GM13977 (cell line): ENCODE measurements at regions not wholly inside any gene's neighbourhood (a gene's known extent, or its start where the extent isn't known, plus 50 kb on each side); places are given as distances from the start of the nearest gene placed in this dataset.

Experiments used
- DNase-seq: peaks from one replicate; pipeline ENCODE4 v3.0.0; 2012; ENCODE audit warnings: low spot score
- in situ Hi-C: fragments of 300-500 bp; cut with MboI; formaldehyde crosslinking; loops from one replicate; pipeline ENCODE4 v1.12.0; 2022; ENCODE audit warnings: low sequenced_read_pairs, low pct_unique_long_range_greater_than_20kb, mixed read lengths, inconsistent platforms; ENCODE audit not compliant: unreplicated experiment
- TF ChIP-seq, protein P1 (sequence below): IDR thresholded peaks from 2 replicates; pipeline ENCODE4 v1.5.1; 2012; ENCODE audit warnings: mild to moderate bottlenecking, control low read depth; ENCODE audit not compliant: insufficient read depth; ENCODE audit errors: extremely low read depth, missing control alignments

- in situ Hi-C loops: no loop called here
- TF ChIP-seq, protein P1, sequence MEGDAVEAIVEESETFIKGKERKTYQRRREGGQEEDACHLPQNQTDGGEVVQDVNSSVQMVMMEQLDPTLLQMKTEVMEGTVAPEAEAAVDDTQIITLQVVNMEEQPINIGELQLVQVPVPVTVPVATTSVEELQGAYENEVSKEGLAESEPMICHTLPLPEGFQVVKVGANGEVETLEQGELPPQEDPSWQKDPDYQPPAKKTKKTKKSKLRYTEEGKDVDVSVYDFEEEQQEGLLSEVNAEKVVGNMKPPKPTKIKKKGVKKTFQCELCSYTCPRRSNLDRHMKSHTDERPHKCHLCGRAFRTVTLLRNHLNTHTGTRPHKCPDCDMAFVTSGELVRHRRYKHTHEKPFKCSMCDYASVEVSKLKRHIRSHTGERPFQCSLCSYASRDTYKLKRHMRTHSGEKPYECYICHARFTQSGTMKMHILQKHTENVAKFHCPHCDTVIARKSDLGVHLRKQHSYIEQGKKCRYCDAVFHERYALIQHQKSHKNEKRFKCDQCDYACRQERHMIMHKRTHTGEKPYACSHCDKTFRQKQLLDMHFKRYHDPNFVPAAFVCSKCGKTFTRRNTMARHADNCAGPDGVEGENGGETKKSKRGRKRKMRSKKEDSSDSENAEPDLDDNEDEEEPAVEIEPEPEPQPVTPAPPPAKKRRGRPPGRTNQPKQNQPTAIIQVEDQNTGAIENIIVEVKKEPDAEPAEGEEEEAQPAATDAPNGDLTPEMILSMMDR: no peak
- DNase-seq: no peak
Measured at GRCh38 chr1:101732261-101732660, 264.5 kb downstream of the OLFM3 start.

- TF ChIP-seq, protein P1: no peak
- in situ Hi-C loops: no loop called here
- DNase-seq: no peak
Measured at GRCh38 chr1:101733340-101733739, 263.4 kb downstream of the OLFM3 start.

DNA sequence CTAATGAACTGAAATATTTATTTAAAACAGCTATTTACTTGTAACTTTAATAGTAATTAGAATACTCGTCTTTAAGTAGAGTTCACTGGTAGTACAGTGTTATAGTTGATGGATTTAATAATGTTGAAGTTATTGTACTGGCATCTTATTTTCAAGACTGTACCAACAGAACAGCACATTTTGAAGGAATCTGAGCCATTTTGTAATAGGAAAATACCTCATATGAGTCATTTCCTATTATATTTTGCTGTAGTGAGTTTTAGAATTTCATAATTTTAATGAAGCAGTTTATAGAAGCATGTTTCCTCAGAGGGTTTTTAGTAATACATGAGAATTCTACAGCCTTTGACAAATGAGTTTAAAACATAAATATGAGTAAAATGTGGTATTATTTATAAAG is 258.3 kb downstream of the OLFM3 start:
- no peak for DNase-seq

DNA sequence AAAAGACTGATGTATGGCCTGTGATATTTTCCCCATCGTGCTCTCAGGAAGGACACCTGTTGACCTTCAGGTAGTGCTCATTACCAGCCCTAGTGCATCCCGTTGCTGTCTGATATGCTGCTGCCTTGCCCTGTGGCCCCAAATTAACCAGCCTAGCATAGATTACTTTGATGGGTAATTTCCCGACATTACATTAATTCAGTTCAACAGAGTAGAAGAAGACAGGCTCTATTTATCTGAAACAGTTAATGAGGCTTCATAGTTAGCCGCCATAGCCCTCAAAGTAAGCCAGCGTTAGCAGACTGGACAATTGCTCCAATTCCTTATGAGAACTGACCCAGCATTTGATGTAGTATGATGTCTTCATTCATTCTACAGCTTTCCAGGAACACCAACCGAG is 257.6 kb downstream of the OLFM3 start:
- in situ Hi-C loops: no loop called here
- DNase-seq: no peak
- TF ChIP-seq, protein P1: no peak

More for the DNA sequence above, 258.3 kb downstream of the OLFM3 start:
- in situ Hi-C loops: no loop called here
- TF ChIP-seq, protein P1: no peak

- TF ChIP-seq, protein P1: no peak
- in situ Hi-C loops: no loop called here
- no peak for DNase-seq
Measured at GRCh38 chr1:101739826-101740330, 256.8 kb downstream of the OLFM3 start.

DNA sequence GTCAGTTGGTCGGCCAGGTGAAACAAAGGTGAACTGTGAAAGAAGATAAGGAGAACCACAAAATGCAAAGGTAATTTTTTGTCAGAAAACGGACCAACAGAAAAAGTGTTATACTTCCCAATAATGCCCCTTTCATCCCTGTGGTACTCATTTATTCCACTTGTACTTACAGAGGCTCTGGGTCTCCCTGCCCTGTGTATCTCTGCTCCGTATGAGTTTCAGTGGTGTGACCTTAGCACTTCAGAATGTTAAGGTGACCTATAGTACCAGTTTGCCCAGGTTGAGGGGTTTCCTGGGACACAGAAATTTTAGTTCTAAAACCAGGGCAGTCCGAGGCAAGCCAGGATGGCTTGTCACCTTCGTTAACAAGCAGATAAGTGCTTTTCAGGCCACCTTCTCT is 254.8 kb downstream of the OLFM3 start:
- in situ Hi-C loops: no loop called here
- no peak for DNase-seq
- TF ChIP-seq, protein P1: no peak

GRCh38 chr1:101742509-101742908 is 254.2 kb downstream of the OLFM3 start:
- TF ChIP-seq, protein P1: no peak
- in situ Hi-C loops: no loop called here
- DNase-seq: no peak
